Inflammatory macrophage treated with lipopolysaccharide for 4 hours (primary cell): ENCODE measurements at regions not wholly inside any gene's neighbourhood (a gene's known extent, or its start where the extent isn't known, plus 50 kb on each side); places are given as distances from the start of the nearest gene placed in this dataset.
"Not testable (repeated sequence)": the region's sequence is repeated elsewhere in the genome, so short reads cannot be mapped to it uniquely, and the experiment has no call there.

Experiments
- DNase-seq: peaks from one replicate; pipeline ENCODE4 v3.0.0-alpha.2; 2020

GRCh38 chr5:87115839-87116364 is 151.8 kb upstream of the RASA1 start:
- no peak for DNase-seq

GRCh38 chr5:87116825-87117512 is 150.7 kb upstream of the RASA1 start:
- peak; percentile 34 for DNase-seq

GRCh38 chr5:87119588-87119987 is 148.1 kb upstream of the RASA1 start:
- DNase-seq: no peak

GRCh38 chr5:87120518-87121303 is 147.0 kb upstream of the RASA1 start:
- peak; percentile 76 for DNase-seq

- peak; percentile 91 for DNase-seq
Measured at GRCh38 chr5:87121304-87122150, 146.2 kb upstream of the RASA1 start.

GRCh38 chr5:87122151-87122977 is 145.3 kb upstream of the RASA1 start:
- DNase-seq: peak; percentile 54

- no peak for DNase-seq
Measured at GRCh38 chr5:87125766-87126165, 141.9 kb upstream of the RASA1 start.

- DNase-seq: no peak
Measured at GRCh38 chr5:87126869-87127268, 140.8 kb upstream of the RASA1 start.

GRCh38 chr5:87127426-87127825 is 140.3 kb upstream of the RASA1 start:
- DNase-seq: no peak

GRCh38 chr5:87127956-87128687 is 139.6 kb upstream of the RASA1 start:
- no peak for DNase-seq

GRCh38 chr5:87129046-87129445 is 138.6 kb upstream of the RASA1 start:
- no peak for DNase-seq

- DNase-seq: no peak
Measured at GRCh38 chr5:87132696-87133095, 135.0 kb upstream of the RASA1 start.

GRCh38 chr5:87134513-87134912 is 133.2 kb upstream of the RASA1 start:
- not testable (repeated sequence) for DNase-seq

- DNase-seq: peak; percentile 23
Measured at GRCh38 chr5:87136096-87136495, 131.6 kb upstream of the RASA1 start.

- DNase-seq: no peak
Measured at GRCh38 chr5:87136733-87137132, 130.9 kb upstream of the RASA1 start.

- DNase-seq: no peak
Measured at GRCh38 chr5:87137283-87137682, 130.4 kb upstream of the RASA1 start.

- DNase-seq: no peak
Measured at GRCh38 chr5:87138091-87138805, 129.4 kb upstream of the RASA1 start.

- no peak for DNase-seq
Measured at GRCh38 chr5:87139795-87140194, 127.9 kb upstream of the RASA1 start.

GRCh38 chr5:87141544-87141943 is 126.1 kb upstream of the RASA1 start:
- DNase-seq: no peak

GRCh38 chr5:87145853-87146252 is 121.8 kb upstream of the RASA1 start:
- DNase-seq: not testable (repeated sequence)

- no peak for DNase-seq
Measured at GRCh38 chr5:87147441-87147840, 120.2 kb upstream of the RASA1 start.
